ENCODE measurements at regions not wholly inside any gene's neighbourhood (a gene's known extent, or its start where the extent isn't known, plus 50 kb on each side); places are given as distances from the start of the nearest gene placed in this dataset.
A peak's percentile ranks its signal among the peaks of the same experiment; 100 is the strongest.

DNA sequence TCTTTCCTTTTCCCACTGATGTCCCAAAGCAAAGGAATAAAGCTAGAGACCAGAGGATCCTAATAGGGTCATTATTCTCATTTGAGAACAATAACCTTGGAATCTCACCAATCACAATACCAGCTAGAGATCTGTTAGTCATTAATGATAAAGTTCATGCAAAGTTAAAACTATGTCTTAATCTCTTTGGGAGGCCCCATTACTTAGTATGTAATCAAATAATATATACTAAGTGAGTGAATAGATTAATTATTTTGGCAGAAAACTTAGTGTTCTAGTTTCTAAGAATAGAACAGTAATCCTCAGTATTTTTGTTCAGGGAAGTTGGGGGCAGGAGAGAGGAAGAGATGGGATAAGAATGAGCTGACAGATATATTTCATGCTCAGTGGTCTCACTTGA, 227.2 kb downstream of the MTERF1 start:
- no peaks in the 10 kb centered on the region for H3K9me3 ChIP-seq
- DNase-seq = no peak
- no peaks in the 10 kb centered on the region for H3K36me3 ChIP-seq
- TF ChIP-seq, protein P1, sequence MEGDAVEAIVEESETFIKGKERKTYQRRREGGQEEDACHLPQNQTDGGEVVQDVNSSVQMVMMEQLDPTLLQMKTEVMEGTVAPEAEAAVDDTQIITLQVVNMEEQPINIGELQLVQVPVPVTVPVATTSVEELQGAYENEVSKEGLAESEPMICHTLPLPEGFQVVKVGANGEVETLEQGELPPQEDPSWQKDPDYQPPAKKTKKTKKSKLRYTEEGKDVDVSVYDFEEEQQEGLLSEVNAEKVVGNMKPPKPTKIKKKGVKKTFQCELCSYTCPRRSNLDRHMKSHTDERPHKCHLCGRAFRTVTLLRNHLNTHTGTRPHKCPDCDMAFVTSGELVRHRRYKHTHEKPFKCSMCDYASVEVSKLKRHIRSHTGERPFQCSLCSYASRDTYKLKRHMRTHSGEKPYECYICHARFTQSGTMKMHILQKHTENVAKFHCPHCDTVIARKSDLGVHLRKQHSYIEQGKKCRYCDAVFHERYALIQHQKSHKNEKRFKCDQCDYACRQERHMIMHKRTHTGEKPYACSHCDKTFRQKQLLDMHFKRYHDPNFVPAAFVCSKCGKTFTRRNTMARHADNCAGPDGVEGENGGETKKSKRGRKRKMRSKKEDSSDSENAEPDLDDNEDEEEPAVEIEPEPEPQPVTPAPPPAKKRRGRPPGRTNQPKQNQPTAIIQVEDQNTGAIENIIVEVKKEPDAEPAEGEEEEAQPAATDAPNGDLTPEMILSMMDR (IDR thresholded peaks at IDR 0.05) = no peak
- TF ChIP-seq POLR2AphosphoS5 (IDR thresholded peaks at IDR 0.05) (no peak), EP300 (IDR thresholded peaks at IDR 0.05) (no peak)
- H3K27me3 ChIP-seq = no peaks in the 10 kb centered on the region
- H3K27ac ChIP-seq = no peak overlapping the region
- intact Hi-C loops (cut with DNase I) = no loop called here
- H3K4me3 ChIP-seq = no peak overlapping the region
- H3K4me1 ChIP-seq = peaks cover 0 to 17% (median 0%) of the 10 kb centered on the region in 4 donors

DNA sequence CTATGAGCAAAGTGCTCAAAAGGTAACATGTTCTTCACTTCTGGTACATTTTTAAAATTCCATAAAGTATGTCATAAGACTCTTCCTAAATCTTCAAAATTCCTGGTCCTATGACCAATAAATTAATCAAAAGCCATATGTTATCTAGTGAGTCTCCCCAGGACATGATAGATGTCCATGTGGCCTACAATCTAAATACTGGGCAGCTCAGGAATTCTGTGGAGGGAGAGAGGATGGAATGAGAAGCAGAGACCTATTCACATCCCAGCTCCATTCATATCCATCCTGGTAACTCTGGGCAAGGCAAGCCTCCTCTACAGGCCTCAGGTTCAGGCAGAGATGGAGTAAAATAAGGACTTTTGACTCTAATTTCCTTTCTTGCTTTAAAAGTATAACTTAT, 224.8 kb downstream of the MTERF1 start:
- DNase-seq = no peak
- Histone ChIP-seq H3K36me3 (no peaks in the 10 kb centered on the region), H3K4me1 (peaks cover 0 to 17% (median 0%) of the 10 kb centered on the region in 4 donors), H3K4me3 (no peak overlapping the region), H3K27me3 (no peaks in the 10 kb centered on the region), H3K27ac (no peak overlapping the region), H3K9me3 (no peaks in the 10 kb centered on the region)
- intact Hi-C loops (cut with DNase I) = no loop called here
- TF ChIP-seq, protein P1 (IDR thresholded peaks at IDR 0.05) = no peak
- TF ChIP-seq POLR2AphosphoS5 (IDR thresholded peaks at IDR 0.05) = no peak
- no peak for TF ChIP-seq EP300 (IDR thresholded peaks at IDR 0.05)
- TF ChIP-seq POLR2A (IDR thresholded peaks at IDR 0.05) = no peak

GRCh38 chr7:91656541-91657482, 223.7 kb downstream of the MTERF1 start:
- Histone ChIP-seq H3K4me1 (peaks cover 0 to 11% (median 0%) of the 10 kb centered on the region in 4 donors), H3K36me3 (no peaks in the 10 kb centered on the region), H3K9me3 (no peaks in the 10 kb centered on the region), H3K27ac (no peak overlapping the region), H3K27me3 (no peaks in the 10 kb centered on the region), H3K4me3 (no peak overlapping the region)
- TF ChIP-seq EP300 (IDR thresholded peaks at IDR 0.05) = no peak
- TF ChIP-seq, protein P1 (IDR thresholded peaks at IDR 0.05) = no peak
- no peak for TF ChIP-seq POLR2A (IDR thresholded peaks at IDR 0.05)
- TF ChIP-seq POLR2AphosphoS5 (IDR thresholded peaks at IDR 0.05) = no peak
- DNase-seq = no peak
- 86 to 92% methylated on average over 9 of the region's 9 CpGs for WGBS, 2 donors
- intact Hi-C loops (cut with DNase I) = no loop called here

DNA sequence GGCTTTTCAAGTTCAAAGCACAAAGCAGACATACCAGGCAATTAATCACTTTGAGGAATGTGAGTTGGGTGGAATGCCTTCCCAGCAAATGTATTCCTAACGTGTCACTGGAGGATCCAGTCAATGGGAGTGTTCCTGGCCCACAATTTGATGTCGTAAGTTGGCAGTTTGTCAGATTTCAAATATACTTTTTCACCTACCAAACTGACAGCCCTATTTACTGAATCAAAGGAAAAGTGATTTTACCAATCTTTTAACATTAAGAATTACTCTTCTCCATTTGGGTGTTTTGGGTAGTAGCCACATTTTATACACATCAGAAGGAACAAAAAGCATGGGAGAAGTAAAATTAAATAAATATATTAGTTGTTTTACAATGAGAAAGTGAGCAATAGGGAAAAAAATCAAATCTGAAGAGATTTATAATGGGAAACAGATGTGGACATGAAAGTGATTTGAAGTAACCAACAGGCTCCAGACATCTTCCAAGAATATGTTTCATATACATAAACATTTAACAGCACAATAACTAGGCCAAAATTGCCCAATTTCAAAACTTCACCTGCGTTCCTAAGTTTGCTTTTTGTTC, 222.9 kb downstream of the MTERF1 start:
- TF ChIP-seq POLR2AphosphoS5 (IDR thresholded peaks at IDR 0.05) (peak in 1 of 4 donors; percentile 35), POLR2A (IDR thresholded peaks at IDR 0.05) (no peak)
- Histone ChIP-seq H3K36me3 (no peaks in the 10 kb centered on the region), H3K9me3 (no peaks in the 10 kb centered on the region), H3K27ac (no peak overlapping the region), H3K4me3 (no peak overlapping the region), H3K4me1 (peaks cover 0 to 11% (median 0%) of the 10 kb centered on the region in 4 donors), H3K27me3 (no peaks in the 10 kb centered on the region)
- WGBS, 2 donors = 77 to 79% methylated on average over 3 of the region's 3 CpGs
- intact Hi-C loops (cut with DNase I) = no loop called here
- DNase-seq = no peak

- H3K27ac ChIP-seq = no peak overlapping the region
- H3K27me3 ChIP-seq = no peaks in the 10 kb centered on the region
- H3K4me3 ChIP-seq = no peak overlapping the region
- H3K4me1 ChIP-seq = peaks cover 0 to 11% (median 0%) of the 10 kb centered on the region in 4 donors
- no peak for DNase-seq
- intact Hi-C loops (cut with DNase I) = no loop called here
- TF ChIP-seq POLR2A (IDR thresholded peaks at IDR 0.05) = no peak
- TF ChIP-seq, protein P1 (IDR thresholded peaks at IDR 0.05) = no peak
- no peak for TF ChIP-seq POLR2AphosphoS5 (IDR thresholded peaks at IDR 0.05)
- TF ChIP-seq EP300 (IDR thresholded peaks at IDR 0.05) = no peak
- WGBS, 2 donors = 90 to 94% methylated on average over 5 of the region's 5 CpGs
- H3K9me3 ChIP-seq = no peaks in the 10 kb centered on the region
- no peaks in the 10 kb centered on the region for H3K36me3 ChIP-seq
These were observed 221.4 kb downstream of the MTERF1 start for GRCh38 chr7:91659096-91659495.
